ENCODE measurements at regions not wholly inside any gene's neighbourhood (a gene's known extent, or its start where the extent isn't known, plus 50 kb on each side); places are given as distances from the start of the nearest gene placed in this dataset.

GRCh38 chr11:112705148-112705547 lies 256.1 kb upstream of the NCAM1 start:
- TF ChIP-seq CTCF (IDR thresholded peaks at IDR 0.05; ENCODE audit: low read depth, low read length, missing input control) (no peak), ZBTB33 (IDR thresholded peaks at IDR 0.05) (no peak), REST (IDR thresholded peaks at IDR 0.05) (no peak), RXRA (IDR thresholded peaks at IDR 0.05) (no peak)

All from liver (tissue), 3 donors.